GM13977 (cell line): ENCODE measurements at regions not wholly inside any gene's neighbourhood (a gene's known extent, or its start where the extent isn't known, plus 50 kb on each side); places are given as distances from the start of the nearest gene placed in this dataset.

Source experiments
- DNase-seq: peaks from one replicate; pipeline ENCODE4 v3.0.0; 2012; ENCODE audit warnings: low spot score
- in situ Hi-C: fragments of 300-500 bp; cut with MboI; formaldehyde crosslinking; loops from one replicate; pipeline ENCODE4 v1.12.0; 2022; ENCODE audit warnings: low sequenced_read_pairs, low pct_unique_long_range_greater_than_20kb, mixed read lengths, inconsistent platforms; ENCODE audit not compliant: unreplicated experiment
- TF ChIP-seq, protein P1 (sequence below): IDR thresholded peaks from 2 replicates; pipeline ENCODE4 v1.5.1; 2012; ENCODE audit warnings: mild to moderate bottlenecking, control low read depth; ENCODE audit not compliant: insufficient read depth; ENCODE audit errors: extremely low read depth, missing control alignments

DNA sequence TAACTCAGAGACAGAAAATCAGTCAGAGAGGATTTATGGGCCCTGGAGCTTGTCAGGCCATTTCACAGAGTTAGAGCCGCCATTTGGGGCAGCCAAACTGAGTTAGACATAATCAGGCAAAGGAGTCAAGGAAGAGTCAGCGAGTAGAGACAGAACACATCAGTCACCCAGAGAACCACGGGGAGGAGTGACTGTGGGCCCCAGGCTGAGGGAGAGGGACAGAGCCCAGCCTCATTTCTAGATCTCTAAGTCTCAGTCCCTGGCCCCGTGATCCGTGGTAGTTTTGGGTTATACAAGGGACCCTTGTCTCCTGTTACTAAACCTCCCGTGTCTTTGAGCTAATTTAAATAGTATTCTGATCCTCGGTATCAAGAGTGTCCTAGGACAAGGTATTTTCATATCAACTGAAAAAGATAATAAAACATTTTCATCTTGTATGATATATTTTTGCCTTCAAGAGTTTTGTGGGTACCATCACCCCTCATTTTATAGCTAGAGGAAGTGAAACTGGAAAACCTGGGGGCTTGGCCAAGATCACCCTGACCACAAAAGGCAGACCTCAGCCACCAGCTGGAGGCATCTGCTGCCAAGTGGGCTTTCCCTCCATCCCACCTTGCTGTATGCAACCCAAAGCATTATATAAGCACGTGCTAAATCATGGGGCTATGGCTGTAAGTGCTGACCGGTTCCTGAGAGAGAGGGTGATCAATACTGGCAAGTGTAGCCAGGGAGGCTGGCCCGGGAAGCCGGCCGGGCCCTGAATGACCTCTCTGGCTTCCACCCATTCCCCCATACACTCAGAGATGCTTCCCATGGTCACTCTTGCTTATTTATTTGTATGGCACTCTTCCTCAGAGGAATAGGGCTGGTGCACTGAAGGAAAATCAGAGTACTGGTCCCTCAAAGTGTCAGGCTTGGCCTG, 204.1 kb downstream of the BCOR start:
- in situ Hi-C loops: no loop called here
- TF ChIP-seq, protein P1, sequence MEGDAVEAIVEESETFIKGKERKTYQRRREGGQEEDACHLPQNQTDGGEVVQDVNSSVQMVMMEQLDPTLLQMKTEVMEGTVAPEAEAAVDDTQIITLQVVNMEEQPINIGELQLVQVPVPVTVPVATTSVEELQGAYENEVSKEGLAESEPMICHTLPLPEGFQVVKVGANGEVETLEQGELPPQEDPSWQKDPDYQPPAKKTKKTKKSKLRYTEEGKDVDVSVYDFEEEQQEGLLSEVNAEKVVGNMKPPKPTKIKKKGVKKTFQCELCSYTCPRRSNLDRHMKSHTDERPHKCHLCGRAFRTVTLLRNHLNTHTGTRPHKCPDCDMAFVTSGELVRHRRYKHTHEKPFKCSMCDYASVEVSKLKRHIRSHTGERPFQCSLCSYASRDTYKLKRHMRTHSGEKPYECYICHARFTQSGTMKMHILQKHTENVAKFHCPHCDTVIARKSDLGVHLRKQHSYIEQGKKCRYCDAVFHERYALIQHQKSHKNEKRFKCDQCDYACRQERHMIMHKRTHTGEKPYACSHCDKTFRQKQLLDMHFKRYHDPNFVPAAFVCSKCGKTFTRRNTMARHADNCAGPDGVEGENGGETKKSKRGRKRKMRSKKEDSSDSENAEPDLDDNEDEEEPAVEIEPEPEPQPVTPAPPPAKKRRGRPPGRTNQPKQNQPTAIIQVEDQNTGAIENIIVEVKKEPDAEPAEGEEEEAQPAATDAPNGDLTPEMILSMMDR: no peak
- no peak for DNase-seq

DNA sequence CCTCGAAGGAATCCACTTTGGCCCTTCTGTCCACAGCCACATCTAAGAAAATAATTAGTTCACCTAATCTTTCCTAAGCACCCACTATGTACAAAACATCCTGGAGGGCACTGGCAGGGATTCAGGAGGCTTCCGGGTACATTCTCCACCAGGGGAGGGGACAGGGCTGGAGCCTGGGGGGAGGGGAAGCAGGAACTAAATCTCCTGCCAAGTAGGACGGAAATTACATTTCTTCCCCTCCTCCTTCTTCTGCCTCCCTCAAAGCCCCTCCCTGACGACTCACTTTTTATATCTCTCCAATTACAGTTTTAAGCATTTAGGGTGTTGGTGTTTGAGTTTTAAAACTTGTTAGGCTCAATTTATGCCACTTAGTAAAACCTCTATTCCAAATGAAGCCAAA, 203.1 kb downstream of the BCOR start:
- TF ChIP-seq, protein P1: no peak
- in situ Hi-C loops: no loop called here
- no peak for DNase-seq

DNA sequence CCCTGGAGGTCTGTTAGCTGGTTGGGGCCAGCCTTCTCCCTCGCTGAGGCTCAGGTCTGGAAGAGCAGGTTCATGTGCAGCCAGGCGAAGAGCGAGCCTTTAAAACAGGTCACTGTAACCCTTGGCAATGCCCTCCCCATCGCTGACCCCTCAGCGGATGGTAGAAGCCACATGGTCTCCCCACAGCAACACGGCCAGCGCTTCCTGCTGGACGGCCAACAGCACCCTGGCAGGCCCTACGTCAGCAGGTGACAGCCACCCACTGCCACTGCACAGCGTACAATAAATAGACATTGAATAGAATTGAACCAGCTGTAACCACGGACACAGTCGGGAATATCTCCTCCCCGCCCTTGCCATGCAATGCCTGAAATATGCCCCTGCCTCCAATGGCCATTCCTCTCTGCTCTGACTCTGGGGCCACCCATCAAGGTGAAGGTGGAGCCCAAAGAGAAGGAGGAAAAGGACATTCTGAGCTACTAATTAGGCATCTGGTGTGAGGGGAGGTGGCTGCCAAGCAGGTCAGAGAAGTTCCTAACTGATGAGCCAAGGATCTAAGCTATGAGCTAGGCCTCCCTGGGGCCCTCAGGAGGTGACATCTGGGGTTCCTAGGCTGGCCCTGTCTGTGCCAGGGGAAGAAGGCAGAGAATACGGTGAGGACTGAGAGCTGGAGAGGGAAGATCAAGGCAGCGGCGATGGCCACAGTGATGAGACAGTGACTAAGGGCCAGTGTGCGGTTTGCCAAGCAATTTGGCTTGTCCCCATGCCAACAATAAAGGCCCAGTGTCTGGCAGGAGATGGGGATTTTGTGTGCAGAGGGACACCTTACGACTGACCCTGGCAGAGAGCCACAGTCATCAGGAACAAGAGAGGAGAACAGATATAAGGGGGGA, 202.3 kb downstream of the BCOR start:
- TF ChIP-seq, protein P1: no peak
- in situ Hi-C loops: no loop called here
- DNase-seq: no peak

DNA sequence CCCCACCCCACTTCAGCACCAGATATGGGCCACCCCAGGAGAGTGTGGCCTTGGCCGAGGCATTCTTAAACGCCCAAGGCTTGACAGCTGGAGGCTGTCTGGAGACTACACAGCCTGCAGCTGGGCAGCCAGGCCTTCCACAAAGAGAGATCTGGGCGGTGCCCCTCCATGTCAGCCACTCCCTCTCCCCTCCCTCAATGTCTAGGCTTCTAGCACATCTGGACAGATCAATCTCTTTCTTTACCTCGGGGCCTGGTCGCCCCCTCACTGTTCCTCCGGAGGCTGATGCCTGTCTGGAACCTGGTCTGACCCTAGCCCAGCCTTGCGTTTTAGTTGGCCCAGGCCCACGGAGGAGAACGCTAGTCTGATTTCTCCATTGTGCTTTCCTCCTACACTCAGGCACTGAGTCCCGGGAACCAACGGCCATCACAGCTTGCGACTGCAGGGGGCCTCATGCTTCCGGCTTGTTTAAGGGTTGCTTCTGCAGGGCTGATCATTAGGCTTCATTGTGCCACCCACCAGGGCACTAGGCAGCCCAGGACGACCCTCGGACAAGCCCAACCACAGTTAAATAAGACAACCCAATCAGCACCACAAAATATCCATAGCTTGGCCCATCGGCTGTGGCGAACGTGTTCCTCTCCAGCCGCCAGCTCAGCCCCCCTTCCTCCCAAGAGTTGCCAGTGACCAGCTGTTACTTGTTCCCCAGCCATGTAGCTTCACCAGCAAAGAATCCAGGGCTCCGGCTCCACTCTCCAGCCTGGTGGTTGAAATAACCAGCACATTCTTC, 200.6 kb downstream of the BCOR start:
- TF ChIP-seq, protein P1: no peak
- in situ Hi-C loops: no loop called here
- DNase-seq: no peak

DNA sequence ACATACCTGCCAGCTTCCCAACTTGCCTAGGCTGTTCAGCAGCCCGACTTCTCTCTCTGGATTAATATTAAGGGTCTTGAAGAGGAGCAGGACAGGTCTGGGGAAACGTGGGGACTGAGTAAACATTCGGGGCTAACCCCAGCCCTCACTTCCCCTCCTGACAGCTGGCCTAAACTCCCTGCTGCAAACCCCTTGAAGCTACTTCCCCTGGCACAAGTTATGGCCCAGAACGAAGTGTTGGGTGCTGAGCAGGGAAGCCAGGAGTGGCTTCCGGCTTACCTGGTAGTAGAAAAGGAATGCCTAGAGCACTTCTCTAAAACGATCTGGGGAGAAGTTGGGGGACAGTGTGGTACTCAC, 200.0 kb downstream of the BCOR start:
- DNase-seq: no peak
- in situ Hi-C loops: no loop called here
- TF ChIP-seq, protein P1: no peak

DNA sequence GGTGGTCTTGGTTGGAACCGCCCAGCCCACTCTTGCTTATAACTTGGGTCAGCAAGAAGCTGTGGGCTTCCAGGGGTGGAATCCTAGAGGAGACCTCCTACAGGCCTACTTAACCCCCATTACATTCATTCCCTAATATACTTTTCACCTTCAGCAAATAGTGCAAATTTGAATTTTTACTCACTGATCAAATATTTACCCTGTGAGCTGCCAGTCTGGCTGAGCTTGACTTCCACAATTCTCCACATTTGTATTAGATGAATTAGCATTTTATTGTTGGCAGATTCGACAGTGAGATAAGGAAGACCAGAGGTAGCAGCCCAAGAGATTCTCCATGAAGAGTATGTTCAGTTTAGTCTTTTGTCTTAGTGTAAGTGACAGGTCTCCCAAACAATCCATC, 199.6 kb downstream of the BCOR start:
- DNase-seq: no peak
- TF ChIP-seq, protein P1: no peak
- in situ Hi-C loops: no loop called here
